ENCODE measurements at regions not wholly inside any gene's neighbourhood (a gene's known extent, or its start where the extent isn't known, plus 50 kb on each side); places are given as distances from the start of the nearest gene placed in this dataset.
"Not testable (repeated sequence)": the region's sequence is repeated elsewhere in the genome, so short reads cannot be mapped to it uniquely, and the experiment has no call there.

GRCh38 chr4:188660796-188661195, 521.6 kb downstream of the TRIML1 start:
- TF ChIP-seq, protein P1, sequence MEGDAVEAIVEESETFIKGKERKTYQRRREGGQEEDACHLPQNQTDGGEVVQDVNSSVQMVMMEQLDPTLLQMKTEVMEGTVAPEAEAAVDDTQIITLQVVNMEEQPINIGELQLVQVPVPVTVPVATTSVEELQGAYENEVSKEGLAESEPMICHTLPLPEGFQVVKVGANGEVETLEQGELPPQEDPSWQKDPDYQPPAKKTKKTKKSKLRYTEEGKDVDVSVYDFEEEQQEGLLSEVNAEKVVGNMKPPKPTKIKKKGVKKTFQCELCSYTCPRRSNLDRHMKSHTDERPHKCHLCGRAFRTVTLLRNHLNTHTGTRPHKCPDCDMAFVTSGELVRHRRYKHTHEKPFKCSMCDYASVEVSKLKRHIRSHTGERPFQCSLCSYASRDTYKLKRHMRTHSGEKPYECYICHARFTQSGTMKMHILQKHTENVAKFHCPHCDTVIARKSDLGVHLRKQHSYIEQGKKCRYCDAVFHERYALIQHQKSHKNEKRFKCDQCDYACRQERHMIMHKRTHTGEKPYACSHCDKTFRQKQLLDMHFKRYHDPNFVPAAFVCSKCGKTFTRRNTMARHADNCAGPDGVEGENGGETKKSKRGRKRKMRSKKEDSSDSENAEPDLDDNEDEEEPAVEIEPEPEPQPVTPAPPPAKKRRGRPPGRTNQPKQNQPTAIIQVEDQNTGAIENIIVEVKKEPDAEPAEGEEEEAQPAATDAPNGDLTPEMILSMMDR (IDR thresholded peaks at IDR 0.05; ENCODE audit: borderline replicate concordance, insufficient read depth, low read depth, low read length), result no peak

GRCh38 chr4:188661502-188661901, 522.3 kb downstream of the TRIML1 start:
- TF ChIP-seq, protein P1 (IDR thresholded peaks at IDR 0.05; ENCODE audit: borderline replicate concordance, insufficient read depth, low read depth, low read length), result no peak
- H3K4me3 ChIP-seq (ENCODE audit: low read depth, low read length), result no peak overlapping the region

More at GRCh38 chr4:188660796-188661195, 521.6 kb downstream of the TRIML1 start:
- H3K4me3 ChIP-seq (ENCODE audit: low read depth, low read length), result no peak overlapping the region

DNA sequence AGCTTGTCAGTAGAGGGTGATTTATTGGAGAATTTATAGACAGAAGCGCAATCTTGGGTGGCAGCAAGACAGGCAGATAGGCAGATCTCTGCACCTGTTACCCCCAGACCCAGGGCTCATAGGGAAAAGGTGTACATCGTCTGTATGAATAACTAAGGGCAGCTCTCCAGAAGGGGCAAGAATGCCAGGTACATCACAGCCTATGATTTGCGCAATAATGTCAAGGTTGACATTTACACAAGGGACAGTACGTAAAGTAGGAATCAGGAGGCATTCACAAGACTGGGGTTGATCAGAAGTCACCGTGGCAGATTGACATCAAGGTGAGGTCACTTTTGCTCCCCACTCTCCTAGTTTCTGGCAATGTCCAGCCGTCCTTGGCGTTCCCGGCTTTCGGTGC, 524.1 kb downstream of the TRIML1 start:
- H3K4me3 ChIP-seq (ENCODE audit: low read depth, low read length), result no peak overlapping the region
- TF ChIP-seq, protein P1 (IDR thresholded peaks at IDR 0.05; ENCODE audit: borderline replicate concordance, insufficient read depth, low read depth, low read length), result no peak

GRCh38 chr4:188665491-188666457, 526.5 kb downstream of the TRIML1 start:
- no peak overlapping the region for H3K4me3 ChIP-seq (ENCODE audit: low read depth, low read length)
- TF ChIP-seq, protein P1 (IDR thresholded peaks at IDR 0.05; ENCODE audit: borderline replicate concordance, insufficient read depth, low read depth, low read length), result no peak

DNA sequence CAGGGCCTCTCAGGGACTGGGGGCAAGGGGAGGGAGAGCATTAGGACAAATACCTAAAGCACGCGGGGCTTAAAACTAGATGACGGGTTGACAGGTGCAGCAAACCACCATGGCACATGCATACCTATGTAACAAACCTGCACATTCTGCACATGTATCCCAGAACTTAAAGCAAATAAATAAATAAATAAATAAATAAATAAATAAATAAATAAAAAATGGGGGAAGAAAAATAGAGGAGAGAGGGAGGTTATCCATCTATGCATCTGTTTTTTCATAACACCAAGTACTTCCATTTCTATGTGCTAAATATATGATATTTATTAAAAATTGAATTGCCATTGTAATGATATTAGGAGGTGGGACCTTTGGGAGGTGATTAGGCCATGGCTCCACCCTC, 539.5 kb downstream of the TRIML1 start:
- not testable (repeated sequence) for H3K4me3 ChIP-seq (ENCODE audit: low read depth, low read length)

GRCh38 chr4:188680004-188680666, 540.9 kb downstream of the TRIML1 start:
- no peak overlapping the region for H3K4me3 ChIP-seq (ENCODE audit: low read depth, low read length)
- TF ChIP-seq, protein P1 (IDR thresholded peaks at IDR 0.05; ENCODE audit: borderline replicate concordance, insufficient read depth, low read depth, low read length), result no peak

- TF ChIP-seq, protein P1 (IDR thresholded peaks at IDR 0.05; ENCODE audit: borderline replicate concordance, insufficient read depth, low read depth, low read length), result no peak
- H3K4me3 ChIP-seq (ENCODE audit: low read depth, low read length), result no peak overlapping the region
Observed at GRCh38 chr4:188680667-188681063, 541.4 kb downstream of the TRIML1 start.

All from GM12875 (cell line).